ENCODE measurements at regions not wholly inside any gene's neighbourhood (a gene's known extent, or its start where the extent isn't known, plus 50 kb on each side); places are given as distances from the start of the nearest gene placed in this dataset.

DNA sequence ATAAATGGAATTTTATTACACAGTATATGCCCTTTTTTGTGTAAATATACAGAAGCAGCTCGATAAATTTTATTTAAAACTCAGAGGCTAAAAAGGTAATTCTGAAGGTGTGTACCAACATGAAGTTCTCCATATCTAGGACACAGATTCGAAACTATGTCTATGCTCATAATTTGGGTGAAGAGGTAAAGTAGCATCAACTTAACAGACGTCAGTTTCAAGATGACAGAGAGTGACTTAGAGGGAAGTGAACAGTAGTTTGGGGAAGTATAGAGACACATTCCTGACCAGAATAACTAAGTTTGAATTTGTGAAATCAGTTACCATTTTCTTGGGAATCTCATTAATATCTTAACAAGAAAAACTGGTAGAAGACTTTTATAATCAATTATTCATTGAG lies 2493.3 kb downstream of the ARAP2 start:
- H3K9me2 ChIP-seq (replicated peaks; ENCODE audit: low read length): no peaks in the 10 kb centered on the region
- ChIA-PET POLR2A (ENCODE audit: unreplicated experiment) (no interaction called here), CTCF (no interaction called here)
- DNase-seq: no peak
- no peaks in the 10 kb centered on the region for H3K79me2 ChIP-seq (ENCODE audit: low read length)
- H3F3A ChIP-seq (ENCODE audit: low read length, unreplicated experiment): no peaks in the 10 kb centered on the region
- no peaks in the 10 kb centered on the region for H3K36me3 ChIP-seq (ENCODE audit: low read depth, low read length)
- intact Hi-C loops (cut with micrococcal nuclease): no loop called here
- no peak overlapping the region for H3K4me2 ChIP-seq (ENCODE audit: low read length)
- H3K4me3 ChIP-seq (ENCODE audit: low read length): no peak overlapping the region
- no peaks in the 10 kb centered on the region for H3K4me1 ChIP-seq (ENCODE audit: insufficient read depth, low read length)
- no peak overlapping the region for H2AFZ ChIP-seq (ENCODE audit: low read length)
- no peaks in the 10 kb centered on the region for H4K20me1 ChIP-seq (ENCODE audit: low read length)
- H3K9me3 ChIP-seq (ENCODE audit: low read length): no peaks in the 10 kb centered on the region
- no peak overlapping the region for H3K27ac ChIP-seq (ENCODE audit: low read length)
- H3K9ac ChIP-seq (ENCODE audit: low read length): no peak overlapping the region
- TF ChIP-seq, protein P1, sequence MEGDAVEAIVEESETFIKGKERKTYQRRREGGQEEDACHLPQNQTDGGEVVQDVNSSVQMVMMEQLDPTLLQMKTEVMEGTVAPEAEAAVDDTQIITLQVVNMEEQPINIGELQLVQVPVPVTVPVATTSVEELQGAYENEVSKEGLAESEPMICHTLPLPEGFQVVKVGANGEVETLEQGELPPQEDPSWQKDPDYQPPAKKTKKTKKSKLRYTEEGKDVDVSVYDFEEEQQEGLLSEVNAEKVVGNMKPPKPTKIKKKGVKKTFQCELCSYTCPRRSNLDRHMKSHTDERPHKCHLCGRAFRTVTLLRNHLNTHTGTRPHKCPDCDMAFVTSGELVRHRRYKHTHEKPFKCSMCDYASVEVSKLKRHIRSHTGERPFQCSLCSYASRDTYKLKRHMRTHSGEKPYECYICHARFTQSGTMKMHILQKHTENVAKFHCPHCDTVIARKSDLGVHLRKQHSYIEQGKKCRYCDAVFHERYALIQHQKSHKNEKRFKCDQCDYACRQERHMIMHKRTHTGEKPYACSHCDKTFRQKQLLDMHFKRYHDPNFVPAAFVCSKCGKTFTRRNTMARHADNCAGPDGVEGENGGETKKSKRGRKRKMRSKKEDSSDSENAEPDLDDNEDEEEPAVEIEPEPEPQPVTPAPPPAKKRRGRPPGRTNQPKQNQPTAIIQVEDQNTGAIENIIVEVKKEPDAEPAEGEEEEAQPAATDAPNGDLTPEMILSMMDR (conservative IDR thresholded peaks at IDR 0.05; ENCODE audit: low read depth, low read length): no peak
- TF ChIP-seq EZH2 (IDR thresholded peaks at IDR 0.05; ENCODE audit: low read length, unreplicated experiment) (no peak), EZH2phosphoT487 (IDR thresholded peaks at IDR 0.05; ENCODE audit: borderline replicate concordance, low read length) (no peak)
- H3K27me3 ChIP-seq (ENCODE audit: low read length): no peaks in the 10 kb centered on the region
- ATAC-seq: no peak
- no TSS peak for BruUV-seq (replicated peaks)

DNA sequence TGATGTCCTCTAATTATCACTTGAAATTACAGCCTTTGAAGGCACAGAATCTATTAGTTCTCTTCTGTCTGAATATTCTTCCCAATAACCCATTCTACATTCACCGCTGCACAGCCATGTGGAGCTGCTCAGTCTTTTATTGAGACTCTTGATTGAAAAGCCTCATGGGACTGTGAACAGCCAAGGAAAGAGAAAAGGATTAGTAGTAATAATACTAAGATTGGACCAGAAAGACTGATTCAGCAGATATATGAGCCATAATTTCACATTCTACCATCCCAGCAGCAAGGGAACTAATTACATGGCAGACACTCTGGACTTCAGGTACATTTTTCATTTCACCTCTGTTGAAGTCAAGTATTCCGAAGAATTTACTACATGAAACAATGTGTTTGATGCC lies 2471.7 kb downstream of the ARAP2 start:
- no peaks in the 10 kb centered on the region for H3F3A ChIP-seq (ENCODE audit: low read length, unreplicated experiment)
- POLR2A ChIA-PET (ENCODE audit: unreplicated experiment): no interaction called here
- intact Hi-C loops (cut with micrococcal nuclease): no loop called here
- H4K20me1 ChIP-seq (ENCODE audit: low read length): no peaks in the 10 kb centered on the region
- no peaks in the 10 kb centered on the region for H3K79me2 ChIP-seq (ENCODE audit: low read length)
- no peak overlapping the region for H3K4me2 ChIP-seq (ENCODE audit: low read length)
- no peak overlapping the region for H3K9ac ChIP-seq (ENCODE audit: low read length)
- BruUV-seq (replicated peaks): no TSS peak
- no peak for DNase-seq
- H3K27me3 ChIP-seq (ENCODE audit: low read length): no peaks in the 10 kb centered on the region
- no peaks in the 10 kb centered on the region for H3K36me3 ChIP-seq (ENCODE audit: low read depth, low read length)
- CTCF ChIA-PET: no interaction called here
- H3K9me3 ChIP-seq (ENCODE audit: low read length): no peaks in the 10 kb centered on the region
- H2AFZ ChIP-seq (ENCODE audit: low read length): no peak overlapping the region
- ATAC-seq: no peak
- no peaks in the 10 kb centered on the region for H3K4me1 ChIP-seq (ENCODE audit: insufficient read depth, low read length)
- H3K4me3 ChIP-seq (ENCODE audit: low read length): no peak overlapping the region
- TF ChIP-seq EZH2phosphoT487 (IDR thresholded peaks at IDR 0.05; ENCODE audit: borderline replicate concordance, low read length) (no peak), EZH2 (IDR thresholded peaks at IDR 0.05; ENCODE audit: low read length, unreplicated experiment) (no peak)
- TF ChIP-seq, protein P1 (conservative IDR thresholded peaks at IDR 0.05; ENCODE audit: low read depth, low read length): no peak
- no peaks in the 10 kb centered on the region for H3K9me2 ChIP-seq (replicated peaks; ENCODE audit: low read length)
- H3K27ac ChIP-seq (ENCODE audit: low read length): no peak overlapping the region

- POLR2A ChIA-PET (ENCODE audit: unreplicated experiment): interaction anchor here (0.6 kb wide), 1 partner anchor 243 kb away, joined by 9 read pairs; no protein-coding TSS in a partner anchor
Measured at GRCh38 chr4:33780952-33781791, 2463.1 kb downstream of the ARAP2 start.

More at GRCh38 chr4:33780952-33781791, 2463.1 kb downstream of the ARAP2 start:
- H3K9ac ChIP-seq (ENCODE audit: low read length): no peak overlapping the region
- intact Hi-C loops (cut with micrococcal nuclease): no loop called here
- TF ChIP-seq, protein P1 (conservative IDR thresholded peaks at IDR 0.05; ENCODE audit: low read depth, low read length): no peak
- TF ChIP-seq EZH2 (IDR thresholded peaks at IDR 0.05; ENCODE audit: low read length, unreplicated experiment) (no peak), EZH2phosphoT487 (IDR thresholded peaks at IDR 0.05; ENCODE audit: borderline replicate concordance, low read length) (no peak)
- CTCF ChIA-PET: interaction anchor here (0.7 kb wide), 1 partner anchor 715 kb away, joined by 6 read pairs; no protein-coding TSS in a partner anchor
- H2AFZ ChIP-seq (ENCODE audit: low read length): no peak overlapping the region
- H3K27me3 ChIP-seq (ENCODE audit: low read length): no peaks in the 10 kb centered on the region
- ATAC-seq: peak; percentile 40
- no peaks in the 10 kb centered on the region for H3K9me2 ChIP-seq (replicated peaks; ENCODE audit: low read length)
- H3K4me2 ChIP-seq (ENCODE audit: low read length): peak overlapping the region; percentile 60; the same call in 1 of the 2 replicates
- DNase-seq: peak; percentile 66
- no peaks in the 10 kb centered on the region for H3F3A ChIP-seq (ENCODE audit: low read length, unreplicated experiment)
- H3K79me2 ChIP-seq (ENCODE audit: low read length): no peaks in the 10 kb centered on the region
- H3K4me3 ChIP-seq (ENCODE audit: low read length): no peak overlapping the region
- no peaks in the 10 kb centered on the region for H3K36me3 ChIP-seq (ENCODE audit: low read depth, low read length)
- peaks cover 11% of the 10 kb centered on the region for H3K4me1 ChIP-seq (ENCODE audit: insufficient read depth, low read length)
- H3K9me3 ChIP-seq (ENCODE audit: low read length): no peaks in the 10 kb centered on the region
- BruUV-seq (replicated peaks): no TSS peak
- no peak overlapping the region for H3K27ac ChIP-seq (ENCODE audit: low read length)
- H4K20me1 ChIP-seq (ENCODE audit: low read length): no peaks in the 10 kb centered on the region
